HepG2 (cell line): ENCODE measurements at regions not wholly inside any gene's neighbourhood (a gene's known extent, or its start where the extent isn't known, plus 50 kb on each side); places are given as distances from the start of the nearest gene placed in this dataset.

Experiments
- ZBTB1 ChIP-seq: sonication (generic); formaldehyde crosslinking; IDR thresholded peaks from 2 replicates; pipeline ENCODE4 v1.4.0; 2020; ENCODE audit warnings: missing genetic modification reagents, borderline replicate concordance
- ZNF503 ChIP-seq: sonication (generic); formaldehyde crosslinking; IDR thresholded peaks from 2 replicates; pipeline ENCODE4 v1.4.0; 2020; ENCODE audit warnings: missing genetic modification reagents
- TF ChIP-seq, protein P1 (sequence below): sonication (generic); formaldehyde crosslinking; conservative IDR thresholded peaks from 2 replicates; pipeline ENCODE4 v1.8.1; 2023; ENCODE audit warnings: missing genetic modification reagents
- TF ChIP-seq, protein P2 (sequence below): IDR thresholded peaks from 2 replicates; pipeline ENCODE4 v1.6.1; 2016; ENCODE audit warnings: low read depth, missing genetic modification reagents, missing compliant biosample characterization
- TF ChIP-seq, protein P3 (sequence below): sonication (generic); formaldehyde crosslinking; IDR thresholded peaks from 2 replicates; pipeline ENCODE4 v1.4.0; 2020; ENCODE audit warnings: mild to moderate bottlenecking, missing genetic modification reagents

GRCh38 chr12:60391051-60391450, 795.2 kb downstream of the SLC16A7 start (continued):
- TF ChIP-seq ZNF503: no peak
- TF ChIP-seq, protein P1, sequence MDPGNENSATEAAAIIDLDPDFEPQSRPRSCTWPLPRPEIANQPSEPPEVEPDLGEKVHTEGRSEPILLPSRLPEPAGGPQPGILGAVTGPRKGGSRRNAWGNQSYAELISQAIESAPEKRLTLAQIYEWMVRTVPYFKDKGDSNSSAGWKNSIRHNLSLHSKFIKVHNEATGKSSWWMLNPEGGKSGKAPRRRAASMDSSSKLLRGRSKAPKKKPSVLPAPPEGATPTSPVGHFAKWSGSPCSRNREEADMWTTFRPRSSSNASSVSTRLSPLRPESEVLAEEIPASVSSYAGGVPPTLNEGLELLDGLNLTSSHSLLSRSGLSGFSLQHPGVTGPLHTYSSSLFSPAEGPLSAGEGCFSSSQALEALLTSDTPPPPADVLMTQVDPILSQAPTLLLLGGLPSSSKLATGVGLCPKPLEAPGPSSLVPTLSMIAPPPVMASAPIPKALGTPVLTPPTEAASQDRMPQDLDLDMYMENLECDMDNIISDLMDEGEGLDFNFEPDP (CRISPR knock-in tag): no peak
- TF ChIP-seq, protein P2, sequence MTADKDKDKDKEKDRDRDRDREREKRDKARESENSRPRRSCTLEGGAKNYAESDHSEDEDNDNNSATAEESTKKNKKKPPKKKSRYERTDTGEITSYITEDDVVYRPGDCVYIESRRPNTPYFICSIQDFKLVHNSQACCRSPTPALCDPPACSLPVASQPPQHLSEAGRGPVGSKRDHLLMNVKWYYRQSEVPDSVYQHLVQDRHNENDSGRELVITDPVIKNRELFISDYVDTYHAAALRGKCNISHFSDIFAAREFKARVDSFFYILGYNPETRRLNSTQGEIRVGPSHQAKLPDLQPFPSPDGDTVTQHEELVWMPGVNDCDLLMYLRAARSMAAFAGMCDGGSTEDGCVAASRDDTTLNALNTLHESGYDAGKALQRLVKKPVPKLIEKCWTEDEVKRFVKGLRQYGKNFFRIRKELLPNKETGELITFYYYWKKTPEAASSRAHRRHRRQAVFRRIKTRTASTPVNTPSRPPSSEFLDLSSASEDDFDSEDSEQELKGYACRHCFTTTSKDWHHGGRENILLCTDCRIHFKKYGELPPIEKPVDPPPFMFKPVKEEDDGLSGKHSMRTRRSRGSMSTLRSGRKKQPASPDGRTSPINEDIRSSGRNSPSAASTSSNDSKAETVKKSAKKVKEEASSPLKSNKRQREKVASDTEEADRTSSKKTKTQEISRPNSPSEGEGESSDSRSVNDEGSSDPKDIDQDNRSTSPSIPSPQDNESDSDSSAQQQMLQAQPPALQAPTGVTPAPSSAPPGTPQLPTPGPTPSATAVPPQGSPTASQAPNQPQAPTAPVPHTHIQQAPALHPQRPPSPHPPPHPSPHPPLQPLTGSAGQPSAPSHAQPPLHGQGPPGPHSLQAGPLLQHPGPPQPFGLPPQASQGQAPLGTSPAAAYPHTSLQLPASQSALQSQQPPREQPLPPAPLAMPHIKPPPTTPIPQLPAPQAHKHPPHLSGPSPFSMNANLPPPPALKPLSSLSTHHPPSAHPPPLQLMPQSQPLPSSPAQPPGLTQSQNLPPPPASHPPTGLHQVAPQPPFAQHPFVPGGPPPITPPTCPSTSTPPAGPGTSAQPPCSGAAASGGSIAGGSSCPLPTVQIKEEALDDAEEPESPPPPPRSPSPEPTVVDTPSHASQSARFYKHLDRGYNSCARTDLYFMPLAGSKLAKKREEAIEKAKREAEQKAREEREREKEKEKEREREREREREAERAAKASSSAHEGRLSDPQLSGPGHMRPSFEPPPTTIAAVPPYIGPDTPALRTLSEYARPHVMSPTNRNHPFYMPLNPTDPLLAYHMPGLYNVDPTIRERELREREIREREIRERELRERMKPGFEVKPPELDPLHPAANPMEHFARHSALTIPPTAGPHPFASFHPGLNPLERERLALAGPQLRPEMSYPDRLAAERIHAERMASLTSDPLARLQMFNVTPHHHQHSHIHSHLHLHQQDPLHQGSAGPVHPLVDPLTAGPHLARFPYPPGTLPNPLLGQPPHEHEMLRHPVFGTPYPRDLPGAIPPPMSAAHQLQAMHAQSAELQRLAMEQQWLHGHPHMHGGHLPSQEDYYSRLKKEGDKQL (CRISPR knock-in tag): no peak
- TF ChIP-seq ZBTB1: no peak
- TF ChIP-seq, protein P3, sequence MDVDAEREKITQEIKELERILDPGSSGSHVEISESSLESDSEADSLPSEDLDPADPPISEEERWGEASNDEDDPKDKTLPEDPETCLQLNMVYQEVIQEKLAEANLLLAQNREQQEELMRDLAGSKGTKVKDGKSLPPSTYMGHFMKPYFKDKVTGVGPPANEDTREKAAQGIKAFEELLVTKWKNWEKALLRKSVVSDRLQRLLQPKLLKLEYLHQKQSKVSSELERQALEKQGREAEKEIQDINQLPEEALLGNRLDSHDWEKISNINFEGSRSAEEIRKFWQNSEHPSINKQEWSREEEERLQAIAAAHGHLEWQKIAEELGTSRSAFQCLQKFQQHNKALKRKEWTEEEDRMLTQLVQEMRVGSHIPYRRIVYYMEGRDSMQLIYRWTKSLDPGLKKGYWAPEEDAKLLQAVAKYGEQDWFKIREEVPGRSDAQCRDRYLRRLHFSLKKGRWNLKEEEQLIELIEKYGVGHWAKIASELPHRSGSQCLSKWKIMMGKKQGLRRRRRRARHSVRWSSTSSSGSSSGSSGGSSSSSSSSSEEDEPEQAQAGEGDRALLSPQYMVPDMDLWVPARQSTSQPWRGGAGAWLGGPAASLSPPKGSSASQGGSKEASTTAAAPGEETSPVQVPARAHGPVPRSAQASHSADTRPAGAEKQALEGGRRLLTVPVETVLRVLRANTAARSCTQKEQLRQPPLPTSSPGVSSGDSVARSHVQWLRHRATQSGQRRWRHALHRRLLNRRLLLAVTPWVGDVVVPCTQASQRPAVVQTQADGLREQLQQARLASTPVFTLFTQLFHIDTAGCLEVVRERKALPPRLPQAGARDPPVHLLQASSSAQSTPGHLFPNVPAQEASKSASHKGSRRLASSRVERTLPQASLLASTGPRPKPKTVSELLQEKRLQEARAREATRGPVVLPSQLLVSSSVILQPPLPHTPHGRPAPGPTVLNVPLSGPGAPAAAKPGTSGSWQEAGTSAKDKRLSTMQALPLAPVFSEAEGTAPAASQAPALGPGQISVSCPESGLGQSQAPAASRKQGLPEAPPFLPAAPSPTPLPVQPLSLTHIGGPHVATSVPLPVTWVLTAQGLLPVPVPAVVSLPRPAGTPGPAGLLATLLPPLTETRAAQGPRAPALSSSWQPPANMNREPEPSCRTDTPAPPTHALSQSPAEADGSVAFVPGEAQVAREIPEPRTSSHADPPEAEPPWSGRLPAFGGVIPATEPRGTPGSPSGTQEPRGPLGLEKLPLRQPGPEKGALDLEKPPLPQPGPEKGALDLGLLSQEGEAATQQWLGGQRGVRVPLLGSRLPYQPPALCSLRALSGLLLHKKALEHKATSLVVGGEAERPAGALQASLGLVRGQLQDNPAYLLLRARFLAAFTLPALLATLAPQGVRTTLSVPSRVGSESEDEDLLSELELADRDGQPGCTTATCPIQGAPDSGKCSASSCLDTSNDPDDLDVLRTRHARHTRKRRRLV (CRISPR knock-in tag): no peak
- TF ChIP-seq, all 625 proteins: peak for 0
